A549 (cell line): ENCODE measurements at regions not wholly inside any gene's neighbourhood (a gene's known extent, or its start where the extent isn't known, plus 50 kb on each side); places are given as distances from the start of the nearest gene placed in this dataset.

ENCODE experiments used
- ATAC-seq, 2 experiments: fragments of 200-7000 bp in 1 of 2; fragments of >200 bp in 1 of 2; cut with Nextera tagmentation in 1 of 2; cut with Tn5 transposase in 1 of 2; 3 replicates each; pipeline versions ENCODE4 v1.8.0 to v1.9.1; 2018 to 2020; ENCODE audit warnings: mild to moderate bottlenecking in 1 of 2, moderate library complexity in 1 of 2
- CTCF ChIA-PET: fragments of 300-600 bp; sonication (Branson Sonifier 250); formaldehyde crosslinking; extraction: SDS; loops from one replicate; lab custom pipeline; 2021; ENCODE audit warnings: antibody characterized with exemption, inconsistent platforms; lab: Yijun Ruan, JAX
- POLR2A ChIA-PET: fragments of 350-600 bp; formaldehyde crosslinking; extraction: SDS; loops from one replicate; lab custom pipeline; 2021; ENCODE audit warnings: antibody characterized with exemption, inconsistent platforms; lab: Yijun Ruan, JAX
- DNase-seq, 2 experiments: peaks; one replicate each; pipeline versions ENCODE4 v3.0.0 to v3.0.0-alpha.2; 2011 to 2016; ENCODE audit warnings: low read depth in 1 of 2, low spot score in 1 of 2
- FAIRE-seq: peaks from 2 replicates; lab custom pipeline; 2011; peaks lifted over from hg19 to GRCh38; lab: Jason Lieb, UNC
- H3K27ac ChIP-seq, 2 experiments: fragments of >200 bp; sonication (Bioruptor Twin); formaldehyde crosslinking; 3 replicates each; pipeline ENCODE4 v1.5.1; 2016 to 2017
- H3K4me1 ChIP-seq: fragments of >200 bp; sonication (Bioruptor Twin); formaldehyde crosslinking; 3 replicates; pipeline ENCODE4 v1.6.1; 2016
- H3K4me2 ChIP-seq: fragments of >200 bp; sonication (Bioruptor Twin); formaldehyde crosslinking; 3 replicates; pipeline ENCODE4 v1.6.1; 2016
- H3K4me3 ChIP-seq: fragments of >200 bp; sonication (Bioruptor Twin); formaldehyde crosslinking; 3 replicates; pipeline ENCODE4 v1.5.1; 2016
- H3K9me3 ChIP-seq: fragments of >200 bp; sonication (Bioruptor Twin); formaldehyde crosslinking; 3 replicates; pipeline ENCODE4 v1.6.1; 2016
- CBX2 ChIP-seq: fragments of 200-600 bp; sonication (generic); IDR thresholded peaks from 2 replicates; pipeline ENCODE4 v1.6.1; 2016; ENCODE audit warnings: low read depth, mild to moderate bottlenecking, borderline replicate concordance
- CBX8 ChIP-seq: fragments of 200-600 bp; sonication (generic); IDR thresholded peaks from 2 replicates; pipeline ENCODE4 v1.6.1; 2016
- CHD4 ChIP-seq: fragments of 200-600 bp; sonication (generic); IDR thresholded peaks from 2 replicates; pipeline ENCODE4 v1.6.1; 2016; ENCODE audit warnings: antibody characterized with exemption, mild to moderate bottlenecking, borderline replicate concordance
- FOSB ChIP-seq: fragments of 250-450 bp; sonication (Bioruptor Pico); IDR thresholded peaks from 2 replicates; pipeline ENCODE4 v1.5.0; 2020; ENCODE audit warnings: mild to moderate bottlenecking, moderate library complexity
- FOSL2 ChIP-seq, 2 experiments: fragments of 450-650 bp in 1 of 2; fragments of >200 bp in 1 of 2; sonication (Bioruptor Twin) in 1 of 2; formaldehyde crosslinking; IDR thresholded peaks; 2 replicates each; pipeline versions ENCODE4 v1.5.0 to v1.6.1; 2016 to 2020; ENCODE audit warnings: mild to moderate bottlenecking in 1 of 2, moderate library complexity in 1 of 2
- HDAC2 ChIP-seq: fragments of 200-600 bp; sonication (generic); IDR thresholded peaks from 2 replicates; pipeline ENCODE4 v1.6.1; 2016
- HOXA7 ChIP-seq: fragments of 250-450 bp; sonication (Bioruptor Pico); IDR thresholded peaks from 2 replicates; pipeline ENCODE4 v1.5.0; 2020; ENCODE audit warnings: mild to moderate bottlenecking, moderate library complexity
- HOXB13 ChIP-seq: fragments of 250-450 bp; sonication (Bioruptor Pico); IDR thresholded peaks from 2 replicates; pipeline ENCODE4 v1.5.0; 2020; ENCODE audit warnings: low read depth, mild to moderate bottlenecking, moderate library complexity
- NPAS2 ChIP-seq: fragments of 250-450 bp; sonication (Bioruptor Pico); IDR thresholded peaks from 2 replicates; pipeline ENCODE4 v1.8.0; 2022; ENCODE audit warnings: mild to moderate bottlenecking, moderate library complexity, borderline replicate concordance
- PHF8 ChIP-seq: fragments of 200-600 bp; sonication (generic); IDR thresholded peaks from 2 replicates; pipeline ENCODE4 v1.6.1; 2016; ENCODE audit warnings: low read depth, mild to moderate bottlenecking, antibody characterized with exemption, moderate library complexity, borderline replicate concordance
- POLR2AphosphoS2 ChIP-seq: conservative IDR thresholded peaks from 2 replicates; pipeline ENCODE4 v1.6.1; 2012; ENCODE audit warnings: low read length, improper control_type of control experiment, inconsistent platforms
- RARB ChIP-seq: fragments of 250-450 bp; sonication (Bioruptor Pico); IDR thresholded peaks from 2 replicates; pipeline ENCODE4 v1.8.0; 2021; ENCODE audit warnings: mild to moderate bottlenecking, moderate library complexity
- SMC3 ChIP-seq: fragments of >200 bp; sonication (Bioruptor Twin); formaldehyde crosslinking; IDR thresholded peaks from 3 replicates; pipeline ENCODE4 v1.6.1; 2018; ENCODE audit warnings: inconsistent platforms
- SREBF2 ChIP-seq: fragments of 450-650 bp; IDR thresholded peaks from 2 replicates; pipeline ENCODE4 v1.6.1; 2014; ENCODE audit warnings: mild to moderate bottlenecking, moderate library complexity
- TFCP2L1 ChIP-seq: fragments of 250-450 bp; sonication (Bioruptor Pico); IDR thresholded peaks from 2 replicates; pipeline ENCODE4 v1.5.0; 2021; ENCODE audit warnings: mild to moderate bottlenecking
- TP53 ChIP-seq: fragments of 250-450 bp; sonication (Bioruptor Pico); IDR thresholded peaks from 2 replicates; pipeline ENCODE4 v1.5.0; 2021; ENCODE audit warnings: mild to moderate bottlenecking, moderate library complexity
- ZNF302 ChIP-seq: fragments of 250-450 bp; sonication (Bioruptor Pico); IDR thresholded peaks from 2 replicates; pipeline ENCODE4 v1.9.0; 2021; ENCODE audit warnings: inconsistent platforms, mild to moderate bottlenecking, moderate library complexity
- ZSCAN20 ChIP-seq: fragments of 250-450 bp; sonication (Bioruptor Pico); IDR thresholded peaks from 2 replicates; pipeline ENCODE4 v1.8.0; 2022; ENCODE audit warnings: mild to moderate bottlenecking, moderate library complexity
- WGBS: methylation state at CpG from one replicate; pipeline ENCODE4 v1.1.6; 2017; ENCODE audit errors: missing lambda C conversion rate; 5-methylcytosine and 5-hydroxymethylcytosine counted together
- TF ChIP-seq, protein P1 (sequence below): fragments of >200 bp; sonication (Bioruptor Twin); formaldehyde crosslinking; IDR thresholded peaks from 3 replicates; pipeline ENCODE4 v1.6.1; 2016
- TF ChIP-seq, protein P2 (sequence below): fragments of 250-450 bp; sonication (Bioruptor Pico); IDR thresholded peaks from 2 replicates; pipeline ENCODE4 v1.5.0; 2021; ENCODE audit warnings: mild to moderate bottlenecking, moderate library complexity, borderline replicate concordance
- TF ChIP-seq, protein P3 (sequence below): fragments of 450-650 bp; IDR thresholded peaks from 2 replicates; pipeline ENCODE4 v1.6.1; 2014; ENCODE audit warnings: antibody characterized with exemption
- TF ChIP-seq, protein P4 (sequence below): IDR thresholded peaks from 2 replicates; pipeline ENCODE4 v1.6.1; 2012
- TF ChIP-seq, protein P5 (sequence below): fragments of >200 bp; sonication (Bioruptor Twin); formaldehyde crosslinking; IDR thresholded peaks from 3 replicates; pipeline ENCODE4 v1.5.1; 2016
- TF ChIP-seq, protein P6 (sequence below): IDR thresholded peaks from 2 replicates; pipeline ENCODE4 v1.6.1; 2012; ENCODE audit warnings: low read depth, borderline replicate concordance

DNA sequence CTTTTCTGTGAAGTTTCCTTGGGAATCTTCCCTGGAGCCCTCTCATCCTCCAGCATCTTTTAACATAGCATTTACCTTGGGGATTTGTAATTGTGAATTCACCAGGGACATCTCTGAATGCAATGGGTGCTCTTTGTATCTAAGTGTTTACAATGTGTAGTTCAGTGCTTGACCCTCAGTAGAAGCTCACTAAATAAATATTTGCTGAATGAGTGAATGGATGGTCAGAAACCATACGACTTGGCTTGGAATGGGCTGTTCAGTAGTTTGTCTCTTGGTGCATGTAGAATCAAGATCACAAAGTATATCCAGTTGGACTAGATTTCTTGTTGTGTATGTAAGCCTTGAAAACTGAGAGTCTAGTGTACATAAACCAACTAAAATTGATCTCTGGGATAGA lies 81.8 kb upstream of the MEF2C start:
- POLR2A ChIA-PET, result no interaction called here
- ATAC-seq, result no peak
- no peak for TF ChIP-seq HOXB13
- no peak for TF ChIP-seq POLR2AphosphoS2
- TF ChIP-seq SMC3, result no peak
- no peak for TF ChIP-seq CHD4
- TF ChIP-seq, protein P1, sequence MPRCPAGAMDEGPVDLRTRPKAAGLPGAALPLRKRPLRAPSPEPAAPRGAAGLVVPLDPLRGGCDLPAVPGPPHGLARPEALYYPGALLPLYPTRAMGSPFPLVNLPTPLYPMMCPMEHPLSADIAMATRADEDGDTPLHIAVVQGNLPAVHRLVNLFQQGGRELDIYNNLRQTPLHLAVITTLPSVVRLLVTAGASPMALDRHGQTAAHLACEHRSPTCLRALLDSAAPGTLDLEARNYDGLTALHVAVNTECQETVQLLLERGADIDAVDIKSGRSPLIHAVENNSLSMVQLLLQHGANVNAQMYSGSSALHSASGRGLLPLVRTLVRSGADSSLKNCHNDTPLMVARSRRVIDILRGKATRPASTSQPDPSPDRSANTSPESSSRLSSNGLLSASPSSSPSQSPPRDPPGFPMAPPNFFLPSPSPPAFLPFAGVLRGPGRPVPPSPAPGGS, result no peak
- TF ChIP-seq NPAS2, result no peak
- DNase-seq, result no peak
- Histone ChIP-seq H3K4me2 (no peak overlapping the region), H3K4me3 (no peak overlapping the region), H3K27ac (no peak overlapping the region), H3K4me1 (no peaks in the 10 kb centered on the region), H3K9me3 (no peaks in the 10 kb centered on the region)
- no peak for FAIRE-seq
- 4% methylated on average over 1 of the region's 1 CpG for WGBS
- CTCF ChIA-PET, result no interaction called here

DNA sequence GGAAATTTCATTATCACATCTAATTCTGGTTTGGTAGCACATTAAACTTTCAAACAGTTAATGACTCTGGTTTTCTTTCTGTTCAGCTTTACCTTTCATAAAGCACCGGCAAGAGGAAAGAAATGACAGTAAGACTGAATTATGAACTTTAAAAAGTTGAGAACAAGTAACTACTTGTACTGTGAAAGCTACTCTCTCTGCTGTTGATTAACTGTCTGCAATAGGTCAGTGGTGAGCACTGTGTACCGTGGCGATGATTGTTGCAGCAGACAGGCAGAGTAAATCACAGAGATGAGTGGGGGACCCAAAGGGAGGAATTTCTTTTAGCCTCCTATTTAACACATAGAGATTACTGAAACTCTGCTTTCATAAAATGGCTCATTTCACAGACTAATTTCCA lies 74.0 kb upstream of the MEF2C start:
- TF ChIP-seq, protein P2, sequence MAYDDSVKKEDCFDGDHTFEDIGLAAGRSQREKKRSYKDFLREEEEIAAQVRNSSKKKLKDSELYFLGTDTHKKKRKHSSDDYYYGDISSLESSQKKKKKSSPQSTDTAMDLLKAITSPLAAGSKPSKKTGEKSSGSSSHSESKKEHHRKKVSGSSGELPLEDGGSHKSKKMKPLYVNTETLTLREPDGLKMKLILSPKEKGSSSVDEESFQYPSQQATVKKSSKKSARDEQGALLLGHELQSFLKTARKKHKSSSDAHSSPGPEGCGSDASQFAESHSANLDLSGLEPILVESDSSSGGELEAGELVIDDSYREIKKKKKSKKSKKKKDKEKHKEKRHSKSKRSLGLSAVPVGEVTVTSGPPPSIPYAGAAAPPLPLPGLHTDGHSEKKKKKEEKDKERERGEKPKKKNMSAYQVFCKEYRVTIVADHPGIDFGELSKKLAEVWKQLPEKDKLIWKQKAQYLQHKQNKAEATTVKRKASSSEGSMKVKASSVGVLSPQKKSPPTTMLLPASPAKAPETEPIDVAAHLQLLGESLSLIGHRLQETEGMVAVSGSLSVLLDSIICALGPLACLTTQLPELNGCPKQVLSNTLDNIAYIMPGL (CRISPR knock-in tag), result no peak
- TF ChIP-seq, protein P3, sequence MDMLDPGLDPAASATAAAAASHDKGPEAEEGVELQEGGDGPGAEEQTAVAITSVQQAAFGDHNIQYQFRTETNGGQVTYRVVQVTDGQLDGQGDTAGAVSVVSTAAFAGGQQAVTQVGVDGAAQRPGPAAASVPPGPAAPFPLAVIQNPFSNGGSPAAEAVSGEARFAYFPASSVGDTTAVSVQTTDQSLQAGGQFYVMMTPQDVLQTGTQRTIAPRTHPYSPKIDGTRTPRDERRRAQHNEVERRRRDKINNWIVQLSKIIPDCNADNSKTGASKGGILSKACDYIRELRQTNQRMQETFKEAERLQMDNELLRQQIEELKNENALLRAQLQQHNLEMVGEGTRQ, result no peak
- no peak for TF ChIP-seq CBX2
- TF ChIP-seq PHF8, result no peak
- TF ChIP-seq, protein P4, sequence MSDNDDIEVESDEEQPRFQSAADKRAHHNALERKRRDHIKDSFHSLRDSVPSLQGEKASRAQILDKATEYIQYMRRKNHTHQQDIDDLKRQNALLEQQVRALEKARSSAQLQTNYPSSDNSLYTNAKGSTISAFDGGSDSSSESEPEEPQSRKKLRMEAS, result no peak
- TF ChIP-seq, all 56 proteins: peak for 0
- H3K4me1 ChIP-seq, result no peaks in the 10 kb centered on the region
- DNase-seq (no peak), FAIRE-seq (no peak), ATAC-seq (no peak)
- 23% methylated on average over 3 of the region's 3 CpGs for WGBS
- CTCF ChIA-PET, result no interaction called here
- no peaks in the 10 kb centered on the region for H3K9me3 ChIP-seq
- H3K4me3 ChIP-seq, result no peak overlapping the region
- POLR2A ChIA-PET, result no interaction called here
- H3K27ac ChIP-seq, result no peak overlapping the region
- no peak overlapping the region for H3K4me2 ChIP-seq

DNA sequence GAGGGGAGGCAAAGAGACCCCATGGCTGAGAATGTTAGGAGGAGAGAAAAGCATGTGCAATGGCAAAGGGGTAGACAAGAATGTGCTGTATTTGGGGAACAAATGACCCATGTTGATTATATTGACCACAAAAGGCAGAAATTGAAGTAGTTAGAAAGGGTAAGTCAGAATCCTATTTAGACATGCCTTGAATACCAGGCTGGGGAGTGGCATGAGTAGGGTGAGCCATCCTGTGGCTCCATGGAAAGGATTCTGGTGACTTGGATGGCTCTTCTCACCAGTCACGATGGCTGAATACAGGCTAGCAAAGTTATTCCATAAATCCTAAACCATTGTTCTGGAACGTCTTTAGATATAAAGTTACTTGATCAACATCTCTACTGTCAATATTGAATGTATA lies 73.4 kb upstream of the MEF2C start:
- H3K4me2 ChIP-seq, result no peak overlapping the region
- H3K4me3 ChIP-seq, result no peak overlapping the region
- ATAC-seq (no peak), FAIRE-seq (no peak), DNase-seq (no peak)
- ChIA-PET CTCF (no interaction called here), POLR2A (no interaction called here)
- no peaks in the 10 kb centered on the region for H3K4me1 ChIP-seq
- WGBS, result 0% methylated on average over 2 of the region's 2 CpGs
- no peaks in the 10 kb centered on the region for H3K9me3 ChIP-seq
- TF ChIP-seq HOXA7 (CRISPR knock-in tag) (no peak), FOSB (CRISPR knock-in tag) (no peak), CBX8 (no peak), RARB (CRISPR knock-in tag) (no peak), ZSCAN20 (CRISPR knock-in tag) (no peak), SMC3 (no peak), TP53 (CRISPR knock-in tag) (no peak), TFCP2L1 (no peak), FOSL2 (IDR thresholded peaks at IDR 0.05) (no peak), FOSL2 (CRISPR knock-in tag; IDR thresholded peaks at IDR 0.05) (no peak), HDAC2 (no peak), SREBF2 (no peak), ZNF302 (CRISPR knock-in tag) (no peak)
- TF ChIP-seq, protein P5, sequence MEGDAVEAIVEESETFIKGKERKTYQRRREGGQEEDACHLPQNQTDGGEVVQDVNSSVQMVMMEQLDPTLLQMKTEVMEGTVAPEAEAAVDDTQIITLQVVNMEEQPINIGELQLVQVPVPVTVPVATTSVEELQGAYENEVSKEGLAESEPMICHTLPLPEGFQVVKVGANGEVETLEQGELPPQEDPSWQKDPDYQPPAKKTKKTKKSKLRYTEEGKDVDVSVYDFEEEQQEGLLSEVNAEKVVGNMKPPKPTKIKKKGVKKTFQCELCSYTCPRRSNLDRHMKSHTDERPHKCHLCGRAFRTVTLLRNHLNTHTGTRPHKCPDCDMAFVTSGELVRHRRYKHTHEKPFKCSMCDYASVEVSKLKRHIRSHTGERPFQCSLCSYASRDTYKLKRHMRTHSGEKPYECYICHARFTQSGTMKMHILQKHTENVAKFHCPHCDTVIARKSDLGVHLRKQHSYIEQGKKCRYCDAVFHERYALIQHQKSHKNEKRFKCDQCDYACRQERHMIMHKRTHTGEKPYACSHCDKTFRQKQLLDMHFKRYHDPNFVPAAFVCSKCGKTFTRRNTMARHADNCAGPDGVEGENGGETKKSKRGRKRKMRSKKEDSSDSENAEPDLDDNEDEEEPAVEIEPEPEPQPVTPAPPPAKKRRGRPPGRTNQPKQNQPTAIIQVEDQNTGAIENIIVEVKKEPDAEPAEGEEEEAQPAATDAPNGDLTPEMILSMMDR, result no peak
- TF ChIP-seq, protein P6, sequence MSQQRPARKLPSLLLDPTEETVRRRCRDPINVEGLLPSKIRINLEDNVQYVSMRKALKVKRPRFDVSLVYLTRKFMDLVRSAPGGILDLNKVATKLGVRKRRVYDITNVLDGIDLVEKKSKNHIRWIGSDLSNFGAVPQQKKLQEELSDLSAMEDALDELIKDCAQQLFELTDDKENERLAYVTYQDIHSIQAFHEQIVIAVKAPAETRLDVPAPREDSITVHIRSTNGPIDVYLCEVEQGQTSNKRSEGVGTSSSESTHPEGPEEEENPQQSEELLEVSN, result no peak
- no peak overlapping the region for H3K27ac ChIP-seq
